HepG2 (cell line): ENCODE measurements at regions not wholly inside any gene's neighbourhood (a gene's known extent, or its start where the extent isn't known, plus 50 kb on each side); places are given as distances from the start of the nearest gene placed in this dataset.
A peak's percentile ranks its signal among the peaks of the same experiment; 100 is the strongest.

Source experiments
- ATAC-seq: fragments of 200-7000 bp; cut with Tn5 transposase; 3 replicates; pipeline ENCODE4 v1.9.1; 2020; ENCODE audit warnings: mild to moderate bottlenecking, moderate library complexity
- BruUV-seq: library from RNA; stranded (reverse); fragments of 400-500 nt; replicated peaks from 2 replicates; lab custom pipeline; 2021; lab: Mats Ljungman, UMichigan
- CTCF ChIA-PET: fragments of 300-600 bp; formaldehyde crosslinking; extraction: SDS; loops from one replicate; lab custom pipeline; 2021; ENCODE audit warnings: low total read pairs, inconsistent platforms, low intra/inter-chr PET ratio; lab: Yijun Ruan, JAX
- POLR2A ChIA-PET: fragments of 350-600 bp; sonication (Branson Sonifier 250); formaldehyde crosslinking; loops from one replicate; lab custom pipeline; 2020; ENCODE audit warnings: antibody characterized with exemption, inconsistent platforms; lab: Yijun Ruan, JAX
- DNase-seq: peaks from one replicate; pipeline ENCODE4 v3.0.0-alpha.2; 2015; ENCODE audit warnings: low spot score
- FAIRE-seq: peaks from 3 replicates; lab custom pipeline; 2011; peaks lifted over from hg19 to GRCh38; lab: Jason Lieb, UNC
- H2AFZ ChIP-seq: one replicate; pipeline ENCODE4 v1.6.1; 2011; ENCODE audit warnings: low read length, inconsistent platforms
- H3K27ac ChIP-seq: fragments of 300-600 bp; 3 replicates; pipeline ENCODE4 v1.8.0; 2011; ENCODE audit warnings: mixed run types, mild to moderate bottlenecking, mixed read lengths, low read length, inconsistent platforms; ENCODE audit not compliant: insufficient read depth; ENCODE audit errors: extremely low read length
- H3K27me3 ChIP-seq, 2 experiments: fragments of 200-600 bp in 1 of 2; 2 replicates in 1 of 2; 3 replicates in 1 of 2; pipeline versions ENCODE4 v1.6.0 to v1.8.0; 2011; ENCODE audit warnings: low read length in 2 of 2, mild to moderate bottlenecking in 2 of 2, moderate library complexity in 2 of 2, inconsistent platforms in 1 of 2; ENCODE audit not compliant: insufficient read depth in 2 of 2, control insufficient read depth in 1 of 2
- H3K36me3 ChIP-seq, 2 experiments: fragments of 200-600 bp in 1 of 2; replicated peaks in 1 of 2; 2 replicates in 1 of 2; 3 replicates in 1 of 2; pipeline versions ENCODE4 v1.5.1 to v1.8.0; 2011; ENCODE audit warnings: low read length in 2 of 2, inconsistent platforms in 1 of 2; ENCODE audit not compliant: insufficient read depth in 2 of 2, control insufficient read depth in 1 of 2
- H3K4me1 ChIP-seq: 2 replicates; pipeline ENCODE4 v1.5.1; 2012; ENCODE audit warnings: low read length, inconsistent platforms; ENCODE audit not compliant: insufficient read depth
- H3K4me2 ChIP-seq: 2 replicates; pipeline ENCODE4 v1.6.0; 2011; ENCODE audit warnings: low read depth, low read length, inconsistent platforms
- H3K4me3 ChIP-seq, 3 experiments: fragments of 200-600 bp in 1 of 3; sonication (generic), shearing (Covaris generic) in 1 of 3; replicated peaks in 1 of 3; 2 replicates each; pipeline ENCODE4 v1.5.1; 2011 to 2016; ENCODE audit warnings: low read length in 3 of 3, inconsistent platforms in 2 of 3, low read depth in 2 of 3, mild to moderate bottlenecking in 2 of 3, control low read depth in 1 of 3, mixed read lengths in 1 of 3; ENCODE audit not compliant: insufficient read depth in 1 of 3
- H3K79me2 ChIP-seq: one replicate; pipeline ENCODE4 v1.6.1; 2011; ENCODE audit warnings: low read length, inconsistent platforms; ENCODE audit not compliant: insufficient read depth
- H3K9ac ChIP-seq: 2 replicates; pipeline ENCODE4 v1.6.0; 2011; ENCODE audit warnings: mild to moderate bottlenecking, low read depth, low read length, inconsistent platforms; ENCODE audit not compliant: insufficient read depth
- H3K9me3 ChIP-seq: 2 replicates; pipeline ENCODE4 v1.5.1; 2012; ENCODE audit warnings: mild to moderate bottlenecking, low read length
- H4K20me1 ChIP-seq: 2 replicates; pipeline ENCODE4 v1.6.0; 2011; ENCODE audit warnings: inconsistent platforms, mild to moderate bottlenecking, low read length, moderate library complexity; ENCODE audit not compliant: insufficient read depth
- AHDC1 ChIP-seq: sonication (generic); formaldehyde crosslinking; IDR thresholded peaks from 2 replicates; pipeline ENCODE4 v1.5.1; 2020; ENCODE audit warnings: mild to moderate bottlenecking, missing genetic modification reagents, borderline replicate concordance
- ATM ChIP-seq: fragments of 450-650 bp; IDR thresholded peaks from 2 replicates; pipeline ENCODE4 v1.7.1; 2017; ENCODE audit warnings: mild to moderate bottlenecking, borderline replicate concordance
- ELF3 ChIP-seq: IDR thresholded peaks from 2 replicates; pipeline ENCODE4 v1.6.1; 2016; ENCODE audit warnings: missing genetic modification reagents, missing compliant biosample characterization
- FOSL2 ChIP-seq: sonication (generic); formaldehyde crosslinking; IDR thresholded peaks from 2 replicates; pipeline ENCODE4 v1.4.0; 2020; ENCODE audit warnings: missing genetic modification reagents
- FOXP4 ChIP-seq: sonication (generic); formaldehyde crosslinking; IDR thresholded peaks from 2 replicates; pipeline ENCODE4 v1.4.0; 2020; ENCODE audit warnings: missing genetic modification reagents
- HDAC1 ChIP-seq: sonication (generic); formaldehyde crosslinking; IDR thresholded peaks from 2 replicates; pipeline ENCODE4 v1.5.1; 2020; ENCODE audit warnings: mild to moderate bottlenecking, missing genetic modification reagents
- IRX3 ChIP-seq: sonication (generic); formaldehyde crosslinking; IDR thresholded peaks from 2 replicates; pipeline ENCODE4 v1.8.1; 2023; ENCODE audit warnings: mild to moderate bottlenecking, low read depth, missing genetic modification reagents, borderline replicate concordance
- NFE2L1 ChIP-seq: sonication (generic); formaldehyde crosslinking; IDR thresholded peaks from 2 replicates; pipeline ENCODE4 v1.4.0; 2020; ENCODE audit warnings: missing genetic modification reagents, mild to moderate bottlenecking, borderline replicate concordance
- NR2F6 ChIP-seq, 2 experiments: IDR thresholded peaks; 2 replicates each; pipeline ENCODE4 v1.6.1; 2016; ENCODE audit warnings: antibody characterized with exemption in 1 of 2, mild to moderate bottlenecking in 1 of 2
- POGZ ChIP-seq: sonication (generic); formaldehyde crosslinking; IDR thresholded peaks from 2 replicates; pipeline ENCODE4 v1.4.0; 2020; ENCODE audit warnings: mild to moderate bottlenecking, missing genetic modification reagents
- TARDBP ChIP-seq: sonication (generic); formaldehyde crosslinking; IDR thresholded peaks from 2 replicates; pipeline ENCODE4 v1.8.0; 2022; ENCODE audit warnings: mild to moderate bottlenecking, missing genetic modification reagents
- ZFP36L1 ChIP-seq: sonication (generic); formaldehyde crosslinking; IDR thresholded peaks from 2 replicates; pipeline ENCODE4 v1.8.0; 2022; ENCODE audit warnings: mild to moderate bottlenecking, missing genetic modification reagents, moderate library complexity
- ZNF503 ChIP-seq: sonication (generic); formaldehyde crosslinking; IDR thresholded peaks from 2 replicates; pipeline ENCODE4 v1.4.0; 2020; ENCODE audit warnings: missing genetic modification reagents
- ZNF567 ChIP-seq: sonication (generic); formaldehyde crosslinking; IDR thresholded peaks from 2 replicates; pipeline ENCODE4 v1.8.1; 2023; ENCODE audit warnings: mild to moderate bottlenecking, missing genetic modification reagents, borderline replicate concordance
- ZNF644 ChIP-seq: IDR thresholded peaks from 2 replicates; pipeline ENCODE4 v1.6.1; 2016; ENCODE audit warnings: low read depth
- ZNF816 ChIP-seq: sonication (generic); formaldehyde crosslinking; IDR thresholded peaks from 2 replicates; pipeline ENCODE4 v1.8.0; 2022; ENCODE audit warnings: missing genetic modification reagents, mild to moderate bottlenecking, borderline replicate concordance
- WGBS: methylation state at CpG from one replicate; pipeline ENCODE4 v1.1.6; 2017; ENCODE audit warnings: low lambda C conversion rate; 5-methylcytosine and 5-hydroxymethylcytosine counted together
- in situ Hi-C: cut with HindIII; loops from 2 replicates; pipeline ENCODE4 v1.10.0; 2017; ENCODE audit warnings: low pct_unique_long_range_greater_than_20kb; ENCODE audit not compliant: extremely low pct_ligation_motif_present
- intact Hi-C: fragments of 100-400 bp; cut with micrococcal nuclease; formaldehyde crosslinking; loops from one replicate; pipeline ENCODE4 v1.10.0; 2022; ENCODE audit not compliant: unreplicated experiment

GRCh38 chr21:14879458-14879857 lies 185.3 kb downstream of the NRIP1 start:
- in situ Hi-C loops: no loop called here
- no peak for FAIRE-seq
- 58% methylated on average over 3 of the region's 3 CpGs for WGBS
- TF ChIP-seq FOXP4 (CRISPR knock-in tag) (no peak), TARDBP (CRISPR knock-in tag) (no peak), ELF3 (CRISPR knock-in tag) (peak; percentile 43; the same call in 1 of the 2 replicates), POGZ (CRISPR knock-in tag) (peak; percentile 53), ZNF503 (0 out of 2 replicates have a peak, but pooled peaks have one; percentile 13), ZNF816 (CRISPR knock-in tag) (0 out of 2 replicates have a peak, but pooled peaks have one; percentile 24), ZNF567 (CRISPR knock-in tag) (no peak), ATM (no peak), FOSL2 (CRISPR knock-in tag) (0 out of 2 replicates have a peak, but pooled peaks have one; percentile 18), AHDC1 (CRISPR knock-in tag) (0 out of 2 replicates have a peak, but pooled peaks have one; percentile 16), NFE2L1 (CRISPR knock-in tag) (no peak), HDAC1 (CRISPR knock-in tag) (peak; percentile 14; the same call in 1 of the 2 replicates), ZFP36L1 (CRISPR knock-in tag) (no peak), IRX3 (CRISPR knock-in tag) (no peak), ZNF644 (CRISPR knock-in tag) (0 out of 2 replicates have a peak, but pooled peaks have one; percentile 14), NR2F6 (IDR thresholded peaks at IDR 0.05) (no peak), NR2F6 (CRISPR knock-in tag; IDR thresholded peaks at IDR 0.05) (no peak)

More at GRCh38 chr21:14879458-14879857, 185.3 kb downstream of the NRIP1 start:
- no peak overlapping the region for H3K4me3 ChIP-seq
- ATAC-seq (peak; percentile 55), DNase-seq (peak; percentile 43)
- POLR2A ChIA-PET: interaction anchor here (1.1 to 5.7 kb wide), 7 partner anchors 10 to 577 kb away, joined by 3 to 82 read pairs (median 4); partner anchors contain the start of genes HSPA13 and NRIP1
- no peaks in the 10 kb centered on the region for H3K9me3 ChIP-seq
- H3K4me1 ChIP-seq: peaks cover 67% of the 10 kb centered on the region
- H4K20me1 ChIP-seq: no peaks in the 10 kb centered on the region
- H3K27ac ChIP-seq: peak overlapping the region; percentile 96
- peak overlapping the region; percentile 50 for H3K9ac ChIP-seq
- BruUV-seq: no TSS peak
- peaks cover 10% of the 10 kb centered on the region for H3K79me2 ChIP-seq
- peak overlapping the region; percentile 33; the same call in 1 of the 2 replicates for H3K4me2 ChIP-seq
- H2AFZ ChIP-seq: no peak overlapping the region
- no peaks in the 10 kb centered on the region for H3K36me3 ChIP-seq
- CTCF ChIA-PET: no interaction called here
- no peaks in the 10 kb centered on the region for H3K27me3 ChIP-seq
- intact Hi-C loops: loop anchor here (2.0 to 5.0 kb wide), 2 partner anchors 63 to 563 kb away; no protein-coding TSS in a partner anchor
